ENCODE measurements at regions not wholly inside any gene's neighbourhood (a gene's known extent, or its start where the extent isn't known, plus 50 kb on each side); places are given as distances from the start of the nearest gene placed in this dataset.

GRCh38 chr16:9248162-9248561 is 156.7 kb downstream of the HAPSTR1 start:
- TF ChIP-seq POLR2AphosphoS5 (IDR thresholded peaks at IDR 0.05; ENCODE audit: low read depth) (no peak), CREB1 (CRISPR knock-in tag; IDR thresholded peaks at IDR 0.05; ENCODE audit: low read depth) (no peak), ZNF114 (CRISPR knock-in tag; IDR thresholded peaks at IDR 0.05) (no peak)
